ENCODE measurements at regions not wholly inside any gene's neighbourhood (a gene's known extent, or its start where the extent isn't known, plus 50 kb on each side); places are given as distances from the start of the nearest gene placed in this dataset.

DNA sequence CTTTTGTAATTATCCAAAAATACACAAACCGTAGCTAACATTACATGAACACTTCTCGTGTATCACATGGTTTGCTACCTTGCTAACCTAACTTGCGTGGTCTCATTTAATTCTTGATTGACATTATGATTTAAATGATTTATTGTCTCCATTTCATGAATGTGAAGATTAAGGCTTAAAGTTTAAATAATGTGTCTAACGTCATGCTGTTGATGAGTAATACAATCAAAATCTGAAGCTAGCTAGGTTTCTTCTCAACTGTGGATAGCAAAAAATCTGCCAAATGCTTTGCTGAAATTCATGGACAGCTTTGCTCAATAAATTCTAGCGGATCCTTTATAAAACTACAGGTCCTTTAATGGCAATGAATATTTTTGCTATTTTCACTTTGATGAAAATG, 274.1 kb upstream of the MC4R start:
- TF ChIP-seq, protein P1, sequence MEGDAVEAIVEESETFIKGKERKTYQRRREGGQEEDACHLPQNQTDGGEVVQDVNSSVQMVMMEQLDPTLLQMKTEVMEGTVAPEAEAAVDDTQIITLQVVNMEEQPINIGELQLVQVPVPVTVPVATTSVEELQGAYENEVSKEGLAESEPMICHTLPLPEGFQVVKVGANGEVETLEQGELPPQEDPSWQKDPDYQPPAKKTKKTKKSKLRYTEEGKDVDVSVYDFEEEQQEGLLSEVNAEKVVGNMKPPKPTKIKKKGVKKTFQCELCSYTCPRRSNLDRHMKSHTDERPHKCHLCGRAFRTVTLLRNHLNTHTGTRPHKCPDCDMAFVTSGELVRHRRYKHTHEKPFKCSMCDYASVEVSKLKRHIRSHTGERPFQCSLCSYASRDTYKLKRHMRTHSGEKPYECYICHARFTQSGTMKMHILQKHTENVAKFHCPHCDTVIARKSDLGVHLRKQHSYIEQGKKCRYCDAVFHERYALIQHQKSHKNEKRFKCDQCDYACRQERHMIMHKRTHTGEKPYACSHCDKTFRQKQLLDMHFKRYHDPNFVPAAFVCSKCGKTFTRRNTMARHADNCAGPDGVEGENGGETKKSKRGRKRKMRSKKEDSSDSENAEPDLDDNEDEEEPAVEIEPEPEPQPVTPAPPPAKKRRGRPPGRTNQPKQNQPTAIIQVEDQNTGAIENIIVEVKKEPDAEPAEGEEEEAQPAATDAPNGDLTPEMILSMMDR (IDR thresholded peaks at IDR 0.05), result no peak
- TF ChIP-seq POLR2A (IDR thresholded peaks at IDR 0.05), result no peak

Data from body of pancreas (tissue), 4 donors.